A549 (cell line): ENCODE measurements at regions not wholly inside any gene's neighbourhood (a gene's known extent, or its start where the extent isn't known, plus 50 kb on each side); places are given as distances from the start of the nearest gene placed in this dataset.
"Not testable (repeated sequence)": the region's sequence is repeated elsewhere in the genome, so short reads cannot be mapped to it uniquely, and the experiment has no call there.

Source experiments
- ATAC-seq, 2 experiments: fragments of 200-7000 bp in 1 of 2; fragments of >200 bp in 1 of 2; cut with Nextera tagmentation in 1 of 2; cut with Tn5 transposase in 1 of 2; 3 replicates each; pipeline versions ENCODE4 v1.8.0 to v1.9.1; 2018 to 2020; ENCODE audit warnings: mild to moderate bottlenecking in 1 of 2, moderate library complexity in 1 of 2
- CTCF ChIA-PET: fragments of 300-600 bp; sonication (Branson Sonifier 250); formaldehyde crosslinking; extraction: SDS; loops from one replicate; lab custom pipeline; 2021; ENCODE audit warnings: antibody characterized with exemption, inconsistent platforms; lab: Yijun Ruan, JAX
- POLR2A ChIA-PET: fragments of 350-600 bp; formaldehyde crosslinking; extraction: SDS; loops from one replicate; lab custom pipeline; 2021; ENCODE audit warnings: antibody characterized with exemption, inconsistent platforms; lab: Yijun Ruan, JAX
- DNase-seq, 2 experiments: peaks; one replicate each; pipeline versions ENCODE4 v3.0.0 to v3.0.0-alpha.2; 2011 to 2016; ENCODE audit warnings: low read depth in 1 of 2, low spot score in 1 of 2
- FAIRE-seq: peaks from 2 replicates; lab custom pipeline; 2011; peaks lifted over from hg19 to GRCh38; lab: Jason Lieb, UNC
- H3K27ac ChIP-seq, 2 experiments: fragments of >200 bp; sonication (Bioruptor Twin); formaldehyde crosslinking; 3 replicates each; pipeline ENCODE4 v1.5.1; 2016 to 2017
- H3K4me1 ChIP-seq: fragments of >200 bp; sonication (Bioruptor Twin); formaldehyde crosslinking; 3 replicates; pipeline ENCODE4 v1.6.1; 2016
- H3K4me2 ChIP-seq: fragments of >200 bp; sonication (Bioruptor Twin); formaldehyde crosslinking; 3 replicates; pipeline ENCODE4 v1.6.1; 2016
- H3K4me3 ChIP-seq: fragments of >200 bp; sonication (Bioruptor Twin); formaldehyde crosslinking; 3 replicates; pipeline ENCODE4 v1.5.1; 2016
- H3K9me3 ChIP-seq: fragments of >200 bp; sonication (Bioruptor Twin); formaldehyde crosslinking; 3 replicates; pipeline ENCODE4 v1.6.1; 2016
- BHLHE40 ChIP-seq: IDR thresholded peaks from 2 replicates; pipeline ENCODE4 v1.6.1; 2012; ENCODE audit warnings: low read depth, low read length, inconsistent platforms
- CBX2 ChIP-seq: fragments of 200-600 bp; sonication (generic); IDR thresholded peaks from 2 replicates; pipeline ENCODE4 v1.6.1; 2016; ENCODE audit warnings: low read depth, mild to moderate bottlenecking, borderline replicate concordance
- CBX8 ChIP-seq: fragments of 200-600 bp; sonication (generic); IDR thresholded peaks from 2 replicates; pipeline ENCODE4 v1.6.1; 2016
- CEBPB ChIP-seq, 2 experiments: fragments of >200 bp in 1 of 2; sonication (Bioruptor Twin) in 1 of 2; formaldehyde crosslinking in 1 of 2; IDR thresholded peaks; 2 replicates each; pipeline ENCODE4 v1.6.1; 2012 to 2016
- CHD2 ChIP-seq: fragments of 150-350 bp; IDR thresholded peaks from 2 replicates; pipeline ENCODE4 v1.6.1; 2014; ENCODE audit warnings: low read length; ENCODE audit not compliant: partially characterized antibody
- E2F6 ChIP-seq: IDR thresholded peaks from 2 replicates; pipeline ENCODE4 v1.6.1; 2012; ENCODE audit warnings: low read depth, borderline replicate concordance
- EHF ChIP-seq: fragments of 250-450 bp; sonication (Bioruptor Pico); IDR thresholded peaks from 2 replicates; pipeline ENCODE4 v1.5.0; 2020; ENCODE audit warnings: mild to moderate bottlenecking
- EHMT2 ChIP-seq: fragments of 200-600 bp; sonication (generic); IDR thresholded peaks from 2 replicates; pipeline ENCODE4 v1.6.1; 2016; ENCODE audit warnings: antibody characterized with exemption, low read depth, mild to moderate bottlenecking, moderate library complexity
- EP300 ChIP-seq, 2 experiments: fragments of >200 bp; sonication (Bioruptor Twin); formaldehyde crosslinking; IDR thresholded peaks; 2 replicates in 1 of 2; 3 replicates in 1 of 2; pipeline ENCODE4 v1.6.1; 2016 to 2017
- ESRRA ChIP-seq: fragments of 150-350 bp; IDR thresholded peaks from 2 replicates; pipeline ENCODE4 v1.6.1; 2014; ENCODE audit warnings: mild to moderate bottlenecking, low read length, borderline replicate concordance
- FOSB ChIP-seq: fragments of 250-450 bp; sonication (Bioruptor Pico); IDR thresholded peaks from 2 replicates; pipeline ENCODE4 v1.5.0; 2020; ENCODE audit warnings: mild to moderate bottlenecking, moderate library complexity
- FOXS1 ChIP-seq: fragments of 250-450 bp; sonication (Bioruptor Pico); IDR thresholded peaks from 2 replicates; pipeline ENCODE4 v1.5.0; 2020; ENCODE audit warnings: mild to moderate bottlenecking, moderate library complexity
- GATA3 ChIP-seq: IDR thresholded peaks from 2 replicates; pipeline ENCODE4 v1.6.1; 2012; ENCODE audit warnings: borderline replicate concordance
- HEYL ChIP-seq: fragments of 250-450 bp; sonication (Bioruptor Pico); IDR thresholded peaks from 2 replicates; pipeline ENCODE4 v1.8.0; 2021; ENCODE audit warnings: mild to moderate bottlenecking, moderate library complexity
- KDM5A ChIP-seq: fragments of 200-600 bp; sonication (generic); IDR thresholded peaks from 2 replicates; pipeline ENCODE4 v1.6.1; 2016; ENCODE audit warnings: antibody characterized with exemption, mild to moderate bottlenecking
- MYC ChIP-seq: IDR thresholded peaks from 2 replicates; pipeline ENCODE4 v1.6.1; 2012; ENCODE audit warnings: mild to moderate bottlenecking, inconsistent platforms, low read length, improper control_type of control experiment, borderline replicate concordance
- NFE2L2 ChIP-seq: fragments of 150-350 bp; conservative IDR thresholded peaks from 2 replicates; pipeline ENCODE4 v1.6.1; 2014; ENCODE audit warnings: low read length
- NPAS2 ChIP-seq: fragments of 250-450 bp; sonication (Bioruptor Pico); IDR thresholded peaks from 2 replicates; pipeline ENCODE4 v1.8.0; 2022; ENCODE audit warnings: mild to moderate bottlenecking, moderate library complexity, borderline replicate concordance
- RARB ChIP-seq: fragments of 250-450 bp; sonication (Bioruptor Pico); IDR thresholded peaks from 2 replicates; pipeline ENCODE4 v1.8.0; 2021; ENCODE audit warnings: mild to moderate bottlenecking, moderate library complexity
- SMC3 ChIP-seq: fragments of >200 bp; sonication (Bioruptor Twin); formaldehyde crosslinking; IDR thresholded peaks from 3 replicates; pipeline ENCODE4 v1.6.1; 2018; ENCODE audit warnings: inconsistent platforms
- SREBF2 ChIP-seq: fragments of 450-650 bp; IDR thresholded peaks from 2 replicates; pipeline ENCODE4 v1.6.1; 2014; ENCODE audit warnings: mild to moderate bottlenecking, moderate library complexity
- TP53 ChIP-seq: fragments of 250-450 bp; sonication (Bioruptor Pico); IDR thresholded peaks from 2 replicates; pipeline ENCODE4 v1.5.0; 2021; ENCODE audit warnings: mild to moderate bottlenecking, moderate library complexity
- ZFP36 ChIP-seq: fragments of 450-650 bp; IDR thresholded peaks from 2 replicates; pipeline ENCODE4 v1.6.1; 2014; ENCODE audit warnings: borderline replicate concordance; ENCODE audit not compliant: partially characterized antibody
- ZSCAN20 ChIP-seq: fragments of 250-450 bp; sonication (Bioruptor Pico); IDR thresholded peaks from 2 replicates; pipeline ENCODE4 v1.8.0; 2022; ENCODE audit warnings: mild to moderate bottlenecking, moderate library complexity
- WGBS: methylation state at CpG from one replicate; pipeline ENCODE4 v1.1.6; 2017; ENCODE audit errors: missing lambda C conversion rate; 5-methylcytosine and 5-hydroxymethylcytosine counted together
- TF ChIP-seq, protein P1 (sequence below): fragments of 450-650 bp; IDR thresholded peaks from 2 replicates; pipeline ENCODE4 v1.6.1; 2014; ENCODE audit warnings: antibody characterized with exemption
- TF ChIP-seq, protein P2 (sequence below): IDR thresholded peaks from 2 replicates; pipeline ENCODE4 v1.6.1; 2012
- TF ChIP-seq, protein P3 (sequence below): fragments of >200 bp; sonication (Bioruptor Twin); formaldehyde crosslinking; IDR thresholded peaks from 3 replicates; pipeline ENCODE4 v1.6.1; 2016
- TF ChIP-seq, protein P4 (sequence below): fragments of 250-450 bp; sonication (Bioruptor Pico); IDR thresholded peaks from 2 replicates; pipeline ENCODE4 v1.5.0; 2021; ENCODE audit warnings: mild to moderate bottlenecking, moderate library complexity, borderline replicate concordance

DNA sequence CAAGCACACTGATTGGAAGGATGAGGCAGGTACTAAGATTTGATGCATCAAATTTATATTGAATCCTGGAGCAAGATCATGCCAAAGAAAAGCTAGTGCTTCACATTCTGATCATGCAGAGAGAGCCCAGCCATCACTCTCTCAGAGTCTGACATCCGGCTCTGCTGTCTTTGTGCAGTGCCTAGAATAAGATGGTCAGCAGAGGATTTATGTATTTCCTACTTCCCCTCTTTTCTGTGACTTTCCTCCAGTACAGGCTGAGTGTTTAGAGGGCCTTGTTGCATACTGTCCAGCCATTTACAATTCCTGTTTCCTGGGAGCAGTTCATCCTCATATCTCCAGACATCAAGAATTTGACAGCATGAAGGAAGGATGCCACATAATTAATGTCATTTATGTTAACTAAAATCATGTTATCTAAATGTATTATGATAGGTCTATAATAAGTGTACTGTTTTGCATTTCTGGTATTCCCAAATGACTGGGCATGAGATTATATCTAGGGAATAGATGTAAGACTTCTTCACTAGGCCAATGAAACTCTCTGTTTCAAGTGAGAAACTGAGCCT is 167.6 kb downstream of the EPM2A start:
- POLR2A ChIA-PET, result no interaction called here
- Histone ChIP-seq H3K4me1 (no peaks in the 10 kb centered on the region), H3K4me2 (no peak overlapping the region), H3K4me3 (no peak overlapping the region), H3K9me3 (no peaks in the 10 kb centered on the region), H3K27ac (no peak overlapping the region)
- FAIRE-seq, result no peak
- CTCF ChIA-PET, result no interaction called here
- WGBS, result 65% methylated on average over 1 of the region's 1 CpG
- TF ChIP-seq, protein P1, sequence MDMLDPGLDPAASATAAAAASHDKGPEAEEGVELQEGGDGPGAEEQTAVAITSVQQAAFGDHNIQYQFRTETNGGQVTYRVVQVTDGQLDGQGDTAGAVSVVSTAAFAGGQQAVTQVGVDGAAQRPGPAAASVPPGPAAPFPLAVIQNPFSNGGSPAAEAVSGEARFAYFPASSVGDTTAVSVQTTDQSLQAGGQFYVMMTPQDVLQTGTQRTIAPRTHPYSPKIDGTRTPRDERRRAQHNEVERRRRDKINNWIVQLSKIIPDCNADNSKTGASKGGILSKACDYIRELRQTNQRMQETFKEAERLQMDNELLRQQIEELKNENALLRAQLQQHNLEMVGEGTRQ, result no peak
- no peak for TF ChIP-seq MYC
- no peak for TF ChIP-seq EP300 (IDR thresholded peaks at IDR 0.05)
- TF ChIP-seq NFE2L2, result no peak
- TF ChIP-seq FOSB (CRISPR knock-in tag), result no peak
- TF ChIP-seq HEYL (CRISPR knock-in tag), result no peak
- no peak for TF ChIP-seq ESRRA
- no peak for TF ChIP-seq SMC3
- no peak for TF ChIP-seq SREBF2
- TF ChIP-seq TP53, result no peak
- TF ChIP-seq CBX8, result no peak
- no peak for TF ChIP-seq FOXS1 (CRISPR knock-in tag)
- TF ChIP-seq, protein P2, sequence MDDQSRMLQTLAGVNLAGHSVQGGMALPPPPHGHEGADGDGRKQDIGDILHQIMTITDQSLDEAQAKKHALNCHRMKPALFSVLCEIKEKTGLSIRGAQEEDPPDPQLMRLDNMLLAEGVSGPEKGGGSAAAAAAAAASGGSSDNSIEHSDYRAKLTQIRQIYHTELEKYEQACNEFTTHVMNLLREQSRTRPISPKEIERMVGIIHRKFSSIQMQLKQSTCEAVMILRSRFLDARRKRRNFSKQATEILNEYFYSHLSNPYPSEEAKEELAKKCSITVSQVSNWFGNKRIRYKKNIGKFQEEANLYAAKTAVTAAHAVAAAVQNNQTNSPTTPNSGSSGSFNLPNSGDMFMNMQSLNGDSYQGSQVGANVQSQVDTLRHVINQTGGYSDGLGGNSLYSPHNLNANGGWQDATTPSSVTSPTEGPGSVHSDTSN, result no peak
- no peak for TF ChIP-seq CBX2
- TF ChIP-seq EHMT2, result no peak
- TF ChIP-seq GATA3, result no peak
- no peak for TF ChIP-seq EHF (CRISPR knock-in tag)
- DNase-seq, result no peak
- no peak for ATAC-seq

DNA sequence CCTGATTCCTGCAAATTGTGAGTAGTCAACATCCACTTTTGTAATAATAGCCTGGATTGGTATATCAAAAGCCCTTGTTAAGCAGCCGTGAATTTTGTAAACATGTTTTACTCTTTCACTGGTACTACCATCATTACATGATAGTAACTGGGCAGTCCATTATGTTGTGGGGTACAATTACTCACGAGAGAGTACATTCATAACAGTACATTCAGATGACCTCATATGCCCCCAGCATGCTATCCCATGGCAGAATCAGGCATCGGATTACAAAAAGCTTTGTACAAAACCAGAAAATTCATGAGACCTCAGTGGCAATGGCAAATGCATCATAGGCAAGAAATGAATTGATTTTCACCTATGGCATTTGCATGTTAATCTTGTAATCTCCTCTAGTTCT is 166.2 kb downstream of the EPM2A start:
- CTCF ChIA-PET, result no interaction called here
- DNase-seq, result no peak
- POLR2A ChIA-PET, result no interaction called here
- WGBS, result 38% methylated on average over 3 of the region's 3 CpGs
- Histone ChIP-seq H3K27ac (no peak overlapping the region), H3K4me3 (no peak overlapping the region), H3K9me3 (no peaks in the 10 kb centered on the region), H3K4me2 (no peak overlapping the region), H3K4me1 (no peaks in the 10 kb centered on the region)
- TF ChIP-seq, protein P3, sequence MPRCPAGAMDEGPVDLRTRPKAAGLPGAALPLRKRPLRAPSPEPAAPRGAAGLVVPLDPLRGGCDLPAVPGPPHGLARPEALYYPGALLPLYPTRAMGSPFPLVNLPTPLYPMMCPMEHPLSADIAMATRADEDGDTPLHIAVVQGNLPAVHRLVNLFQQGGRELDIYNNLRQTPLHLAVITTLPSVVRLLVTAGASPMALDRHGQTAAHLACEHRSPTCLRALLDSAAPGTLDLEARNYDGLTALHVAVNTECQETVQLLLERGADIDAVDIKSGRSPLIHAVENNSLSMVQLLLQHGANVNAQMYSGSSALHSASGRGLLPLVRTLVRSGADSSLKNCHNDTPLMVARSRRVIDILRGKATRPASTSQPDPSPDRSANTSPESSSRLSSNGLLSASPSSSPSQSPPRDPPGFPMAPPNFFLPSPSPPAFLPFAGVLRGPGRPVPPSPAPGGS, result no peak
- TF ChIP-seq, protein P2, result no peak
- TF ChIP-seq ZFP36 (no peak), TP53 (no peak), RARB (no peak), KDM5A (no peak), E2F6 (no peak), NPAS2 (CRISPR knock-in tag) (no peak), EP300 (IDR thresholded peaks at IDR 0.05) (no peak), CEBPB (IDR thresholded peaks at IDR 0.05) (no peak), BHLHE40 (no peak), ZSCAN20 (CRISPR knock-in tag) (no peak), CHD2 (no peak)
- TF ChIP-seq, protein P4, sequence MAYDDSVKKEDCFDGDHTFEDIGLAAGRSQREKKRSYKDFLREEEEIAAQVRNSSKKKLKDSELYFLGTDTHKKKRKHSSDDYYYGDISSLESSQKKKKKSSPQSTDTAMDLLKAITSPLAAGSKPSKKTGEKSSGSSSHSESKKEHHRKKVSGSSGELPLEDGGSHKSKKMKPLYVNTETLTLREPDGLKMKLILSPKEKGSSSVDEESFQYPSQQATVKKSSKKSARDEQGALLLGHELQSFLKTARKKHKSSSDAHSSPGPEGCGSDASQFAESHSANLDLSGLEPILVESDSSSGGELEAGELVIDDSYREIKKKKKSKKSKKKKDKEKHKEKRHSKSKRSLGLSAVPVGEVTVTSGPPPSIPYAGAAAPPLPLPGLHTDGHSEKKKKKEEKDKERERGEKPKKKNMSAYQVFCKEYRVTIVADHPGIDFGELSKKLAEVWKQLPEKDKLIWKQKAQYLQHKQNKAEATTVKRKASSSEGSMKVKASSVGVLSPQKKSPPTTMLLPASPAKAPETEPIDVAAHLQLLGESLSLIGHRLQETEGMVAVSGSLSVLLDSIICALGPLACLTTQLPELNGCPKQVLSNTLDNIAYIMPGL (CRISPR knock-in tag), result no peak
- ATAC-seq, result no peak
- FAIRE-seq, result no peak

GRCh38 chr6:145570336-145570735 is 165.0 kb downstream of the EPM2A start:
- H3K4me1 ChIP-seq, H3K4me2 ChIP-seq, DNase-seq, H3K4me3 ChIP-seq, ATAC-seq, H3K27ac ChIP-seq, CTCF ChIA-PET, POLR2A ChIA-PET, FAIRE-seq, H3K9me3 ChIP-seq: not testable (repeated sequence)
- WGBS, result 25% methylated on average over 1 of the region's 1 CpG

DNA sequence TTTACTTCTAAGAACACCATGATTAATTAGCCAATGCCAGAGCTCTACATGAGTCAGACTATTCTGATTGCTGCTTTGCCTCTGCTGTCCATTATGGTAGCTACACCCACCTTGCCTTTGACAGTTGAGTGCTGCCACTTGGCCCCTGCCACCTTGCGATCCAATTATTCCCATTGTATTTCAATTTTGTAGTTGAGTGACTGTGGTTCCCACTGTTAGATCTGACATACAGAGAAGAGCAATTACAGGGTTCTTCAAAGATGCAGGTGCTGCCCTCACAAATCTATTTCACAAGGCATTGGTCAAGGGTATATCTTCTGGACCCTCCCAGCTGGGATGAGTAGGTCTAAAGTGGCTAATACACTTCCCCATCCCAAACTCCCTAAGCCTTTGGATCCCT is 161.1 kb downstream of the EPM2A start:
- H3K4me1 ChIP-seq, ATAC-seq, FAIRE-seq, H3K4me2 ChIP-seq, H3K27ac ChIP-seq, CTCF ChIA-PET, H3K9me3 ChIP-seq, H3K4me3 ChIP-seq, DNase-seq, POLR2A ChIA-PET: not testable (repeated sequence)
- WGBS, result 100% methylated on average over 1 of the region's 1 CpG
